PC-9 (cell line): ENCODE measurements at regions not wholly inside any gene's neighbourhood (a gene's known extent, or its start where the extent isn't known, plus 50 kb on each side); places are given as distances from the start of the nearest gene placed in this dataset.

ENCODE experiments used
- BruUV-seq: library from RNA; stranded (reverse); fragments of 400-500 nt; replicated peaks from 2 replicates; lab custom pipeline; 2021; lab: Mats Ljungman, UMichigan
- CTCF ChIA-PET: fragments of 300-600 bp; sonication (Branson Sonifier 250); formaldehyde crosslinking; loops from one replicate; lab custom pipeline; 2022; ENCODE audit warnings: antibody characterized with exemption; lab: Charles Lee
- POLR2A ChIA-PET: fragments of 300-600 bp; sonication (Branson Sonifier 250); formaldehyde crosslinking; loops from one replicate; lab custom pipeline; 2022; ENCODE audit warnings: antibody characterized with exemption; ENCODE audit not compliant: unreplicated experiment; lab: Charles Lee
- DNase-seq, 2 experiments: peaks; one replicate each; pipeline versions ENCODE4 v3.0.0 to v3.0.0-alpha.2; 2015 to 2022; ENCODE audit warnings: mixed read lengths in 1 of 2
- H2AFZ ChIP-seq: fragments of 200-600 bp; sonication (generic); 2 replicates; pipeline ENCODE4 v1.8.1; 2017; ENCODE audit warnings: antibody characterized with exemption
- H3F3A ChIP-seq: fragments of 200-600 bp; sonication (generic); 2 replicates; pipeline ENCODE4 v1.8.1; 2017; ENCODE audit warnings: antibody characterized with exemption, mild to moderate bottlenecking, low read depth; ENCODE audit not compliant: insufficient read depth
- H3K27ac ChIP-seq: fragments of 200-600 bp; sonication (generic); 2 replicates; pipeline ENCODE4 v1.6.1; 2016; ENCODE audit warnings: mixed run types
- H3K27me3 ChIP-seq: fragments of 200-600 bp; sonication (generic); 2 replicates; pipeline ENCODE4 v1.6.1; 2016; ENCODE audit warnings: low read depth, mixed run types; ENCODE audit not compliant: insufficient read depth
- H3K36me3 ChIP-seq: fragments of 200-600 bp; sonication (generic); 2 replicates; pipeline ENCODE4 v1.6.1; 2016; ENCODE audit warnings: low read depth, mixed run types
- H3K4me1 ChIP-seq: fragments of 200-600 bp; sonication (generic); replicated peaks from 2 replicates; pipeline ENCODE4 v1.6.1; 2016; ENCODE audit warnings: mixed run types; ENCODE audit not compliant: insufficient read depth
- H3K4me2 ChIP-seq: fragments of 200-600 bp; sonication (generic); 2 replicates; pipeline ENCODE4 v1.6.1; 2017; ENCODE audit warnings: mixed run types
- H3K4me3 ChIP-seq: fragments of 200-600 bp; sonication (generic); 2 replicates; pipeline ENCODE4 v1.6.1; 2016; ENCODE audit warnings: mixed run types
- H3K79me2 ChIP-seq: fragments of 200-600 bp; sonication (generic); 2 replicates; pipeline ENCODE4 v1.6.1; 2017; ENCODE audit warnings: low read depth, mixed run types
- H3K9me2 ChIP-seq: fragments of 200-600 bp; sonication (generic); 2 replicates; pipeline ENCODE4 v1.8.1; 2017; ENCODE audit warnings: mild to moderate bottlenecking; ENCODE audit not compliant: insufficient read depth
- H3K9me3 ChIP-seq: fragments of 200-600 bp; sonication (generic); 2 replicates; pipeline ENCODE4 v1.8.1; 2016; ENCODE audit warnings: low read depth; ENCODE audit not compliant: insufficient read depth
- H4K20me1 ChIP-seq: fragments of 200-600 bp; sonication (generic); 2 replicates; pipeline ENCODE4 v1.8.1; 2017; ENCODE audit not compliant: insufficient read depth
- EZH2 ChIP-seq: fragments of 200-600 bp; sonication (generic); IDR thresholded peaks from 2 replicates; pipeline ENCODE4 v1.8.0; 2017; ENCODE audit warnings: antibody characterized with exemption, low read depth
- intact Hi-C: fragments of 100-400 bp; cut with micrococcal nuclease; formaldehyde crosslinking; loops from one replicate; pipeline ENCODE4 v1.10.0; 2022; ENCODE audit not compliant: unreplicated experiment
- TF ChIP-seq, protein P1 (sequence below): fragments of 200-600 bp; sonication (generic); conservative IDR thresholded peaks from 2 replicates; pipeline ENCODE4 v1.6.1; 2017; ENCODE audit warnings: mixed run types, antibody characterized with exemption, mild to moderate bottlenecking, moderate library complexity

DNA sequence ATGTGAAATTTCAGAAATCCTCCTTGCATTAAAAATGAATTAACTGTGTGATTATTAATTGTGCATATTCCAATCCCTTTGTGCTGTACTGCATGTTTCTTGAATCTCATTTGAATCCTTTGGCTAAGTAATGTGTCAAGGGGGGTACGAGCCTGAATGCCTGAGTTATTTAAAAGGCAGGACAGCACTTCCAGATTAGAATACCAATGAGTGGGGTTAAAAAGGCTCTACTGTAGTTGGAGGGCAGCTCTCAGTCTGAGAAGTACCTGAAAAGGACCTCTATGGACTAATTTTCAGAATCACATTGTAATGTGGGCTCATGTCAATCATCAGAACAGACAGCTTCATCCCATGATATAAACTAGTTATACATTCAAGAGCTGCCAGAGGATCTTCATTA, 423.0 kb downstream of the GRB14 start:
- Histone ChIP-seq H3K36me3 (no peaks in the 10 kb centered on the region), H3K9me3 (no peaks in the 10 kb centered on the region), H3K79me2 (no peaks in the 10 kb centered on the region), H3K27me3 (no peaks in the 10 kb centered on the region), H4K20me1 (no peaks in the 10 kb centered on the region), H3K4me2 (no peak overlapping the region), H3K9me2 (no peaks in the 10 kb centered on the region), H3K4me1 (no peaks in the 10 kb centered on the region), H3F3A (no peaks in the 10 kb centered on the region), H3K4me3 (no peak overlapping the region), H3K27ac (no peak overlapping the region), H2AFZ (no peak overlapping the region)
- no TSS peak for BruUV-seq
- CTCF ChIA-PET = no interaction called here
- no peak for DNase-seq
- intact Hi-C loops = no loop called here
- POLR2A ChIA-PET = no interaction called here
- TF ChIP-seq, protein P1, sequence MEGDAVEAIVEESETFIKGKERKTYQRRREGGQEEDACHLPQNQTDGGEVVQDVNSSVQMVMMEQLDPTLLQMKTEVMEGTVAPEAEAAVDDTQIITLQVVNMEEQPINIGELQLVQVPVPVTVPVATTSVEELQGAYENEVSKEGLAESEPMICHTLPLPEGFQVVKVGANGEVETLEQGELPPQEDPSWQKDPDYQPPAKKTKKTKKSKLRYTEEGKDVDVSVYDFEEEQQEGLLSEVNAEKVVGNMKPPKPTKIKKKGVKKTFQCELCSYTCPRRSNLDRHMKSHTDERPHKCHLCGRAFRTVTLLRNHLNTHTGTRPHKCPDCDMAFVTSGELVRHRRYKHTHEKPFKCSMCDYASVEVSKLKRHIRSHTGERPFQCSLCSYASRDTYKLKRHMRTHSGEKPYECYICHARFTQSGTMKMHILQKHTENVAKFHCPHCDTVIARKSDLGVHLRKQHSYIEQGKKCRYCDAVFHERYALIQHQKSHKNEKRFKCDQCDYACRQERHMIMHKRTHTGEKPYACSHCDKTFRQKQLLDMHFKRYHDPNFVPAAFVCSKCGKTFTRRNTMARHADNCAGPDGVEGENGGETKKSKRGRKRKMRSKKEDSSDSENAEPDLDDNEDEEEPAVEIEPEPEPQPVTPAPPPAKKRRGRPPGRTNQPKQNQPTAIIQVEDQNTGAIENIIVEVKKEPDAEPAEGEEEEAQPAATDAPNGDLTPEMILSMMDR = no peak
- no peak for TF ChIP-seq EZH2

DNA sequence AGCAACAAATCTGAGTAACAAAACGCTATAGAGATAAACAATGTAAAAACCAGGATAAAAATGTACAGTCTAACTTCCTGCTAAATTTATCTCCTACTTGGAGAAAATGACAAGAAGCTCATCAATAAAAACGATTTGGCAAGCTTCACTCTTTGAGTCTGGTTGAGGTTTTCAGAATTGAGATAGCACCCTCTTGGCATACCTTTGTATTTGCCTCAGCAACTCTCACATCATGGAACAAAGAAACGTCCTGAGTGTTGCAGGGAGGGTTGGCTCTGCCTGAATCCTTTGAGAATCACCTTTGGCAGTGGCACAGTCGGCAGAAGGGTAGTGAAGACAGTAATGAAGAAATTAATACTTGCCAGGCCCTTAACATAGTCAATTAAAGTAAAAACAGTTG, 430.6 kb downstream of the GRB14 start:
- no peaks in the 10 kb centered on the region for H3K9me2 ChIP-seq
- no peaks in the 10 kb centered on the region for H3K9me3 ChIP-seq
- ChIA-PET CTCF (no interaction called here), POLR2A (no interaction called here)
- TF ChIP-seq EZH2 = no peak
- BruUV-seq = no TSS peak
- no peaks in the 10 kb centered on the region for H4K20me1 ChIP-seq
- H3K27ac ChIP-seq = no peak overlapping the region
- no peak overlapping the region for H3K4me2 ChIP-seq
- no peak overlapping the region for H3K4me3 ChIP-seq
- no peaks in the 10 kb centered on the region for H3K36me3 ChIP-seq
- no peaks in the 10 kb centered on the region for H3K4me1 ChIP-seq
- H3K79me2 ChIP-seq = no peaks in the 10 kb centered on the region
- no peak overlapping the region for H2AFZ ChIP-seq
- intact Hi-C loops = no loop called here
- no peaks in the 10 kb centered on the region for H3F3A ChIP-seq
- H3K27me3 ChIP-seq = no peaks in the 10 kb centered on the region
- no peak for DNase-seq

DNA sequence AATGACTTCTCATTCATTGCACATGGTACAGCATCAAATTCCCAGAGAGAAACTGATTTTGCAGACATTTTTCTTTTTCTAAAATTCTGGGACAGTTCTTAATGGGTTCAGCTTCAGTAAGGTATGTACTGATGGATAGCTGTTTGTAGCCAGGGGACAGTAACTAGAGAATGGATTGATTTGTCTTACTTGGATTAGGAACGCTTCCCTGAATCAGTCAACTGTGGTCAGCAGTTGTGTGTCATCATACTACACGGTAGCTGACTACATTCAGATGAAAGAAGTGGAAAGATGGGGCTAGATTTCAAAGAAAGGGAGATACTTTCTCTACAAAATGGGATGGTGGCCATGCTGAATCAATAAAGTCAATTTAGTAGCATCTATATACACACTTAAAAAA, 431.4 kb downstream of the GRB14 start:
- Histone ChIP-seq H3K27me3 (no peaks in the 10 kb centered on the region), H3K9me3 (no peaks in the 10 kb centered on the region), H3K27ac (no peak overlapping the region), H3K36me3 (no peaks in the 10 kb centered on the region), H3K4me1 (no peaks in the 10 kb centered on the region), H3K9me2 (no peaks in the 10 kb centered on the region), H2AFZ (no peak overlapping the region), H3K4me3 (no peak overlapping the region), H4K20me1 (no peaks in the 10 kb centered on the region), H3K79me2 (no peaks in the 10 kb centered on the region), H3F3A (no peaks in the 10 kb centered on the region), H3K4me2 (no peak overlapping the region)
- ChIA-PET POLR2A (no interaction called here), CTCF (no interaction called here)
- no TSS peak for BruUV-seq
- DNase-seq = no peak
- no peak for TF ChIP-seq EZH2
- TF ChIP-seq, protein P1 = no peak
- intact Hi-C loops = no loop called here

DNA sequence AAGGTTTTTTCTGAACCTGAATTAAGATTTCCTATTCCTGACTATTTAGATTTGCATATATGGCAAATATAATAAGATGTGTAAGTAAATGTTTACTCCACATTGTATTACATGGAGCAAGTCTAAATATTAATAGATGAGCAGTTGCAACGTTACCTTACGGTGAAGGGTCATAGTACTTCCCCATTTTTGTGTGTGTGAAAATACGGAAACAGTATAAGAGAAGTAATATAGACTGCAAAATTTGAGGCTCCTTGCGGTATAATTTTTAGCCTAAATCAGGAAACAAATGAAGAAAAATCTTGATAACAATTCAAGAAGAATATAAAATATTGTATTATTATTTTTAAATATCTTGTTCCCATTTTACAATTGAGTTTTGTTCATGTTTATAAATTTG, 434.2 kb downstream of the GRB14 start:
- H3K4me1 ChIP-seq = no peaks in the 10 kb centered on the region
- CTCF ChIA-PET = no interaction called here
- no peaks in the 10 kb centered on the region for H3K27me3 ChIP-seq
- POLR2A ChIA-PET = no interaction called here
- H3K4me3 ChIP-seq = no peak overlapping the region
- intact Hi-C loops = no loop called here
- no peaks in the 10 kb centered on the region for H3K36me3 ChIP-seq
- no peaks in the 10 kb centered on the region for H3K9me3 ChIP-seq
- no peaks in the 10 kb centered on the region for H4K20me1 ChIP-seq
- no peak overlapping the region for H3K4me2 ChIP-seq
- no peaks in the 10 kb centered on the region for H3K79me2 ChIP-seq
- no peak overlapping the region for H3K27ac ChIP-seq
- DNase-seq = no peak
- no TSS peak for BruUV-seq
- no peaks in the 10 kb centered on the region for H3F3A ChIP-seq
- no peak overlapping the region for H2AFZ ChIP-seq
- H3K9me2 ChIP-seq = no peaks in the 10 kb centered on the region
- TF ChIP-seq EZH2 = no peak
- TF ChIP-seq, protein P1 = no peak
